Mucosa of descending colon (tissue), 3 donors: ENCODE measurements at regions not wholly inside any gene's neighbourhood (a gene's known extent, or its start where the extent isn't known, plus 50 kb on each side); places are given as distances from the start of the nearest gene placed in this dataset.
"Not testable (repeated sequence)": the region's sequence is repeated elsewhere in the genome, so short reads cannot be mapped to it uniquely, and the experiment has no call there.

Source experiments
- ATAC-seq: fragments of 200-7000 bp; cut with Tn5 transposase; one replicate; pipeline ENCODE4 v1.9.1; 2020; ENCODE audit warnings: mild to moderate bottlenecking, moderate library complexity
- DNase-seq, 3 donors: peaks; one replicate each; pipeline ENCODE4 v3.0.0-alpha.2; 2020
- H3K36me3 ChIP-seq: fragments of 200-600 bp; one replicate; pipeline ENCODE4 v1.8.0; 2021; ENCODE audit warnings: low read depth, mild to moderate bottlenecking
- H3K4me1 ChIP-seq: fragments of 200-600 bp; one replicate; pipeline ENCODE4 v1.8.0; 2021; ENCODE audit warnings: low read depth, mild to moderate bottlenecking
- H3K4me3 ChIP-seq: fragments of 200-600 bp; one replicate; pipeline ENCODE4 v1.8.0; 2021; ENCODE audit warnings: mild to moderate bottlenecking
- H3K9me3 ChIP-seq: fragments of 200-600 bp; one replicate; pipeline ENCODE4 v1.8.0; 2021; ENCODE audit warnings: mild to moderate bottlenecking
- CTCF ChIP-seq: fragments of 200-600 bp; IDR thresholded peaks from one replicate; pipeline ENCODE4 v1.8.0; 2022; ENCODE audit warnings: antibody characterized with exemption, mild to moderate bottlenecking
- intact Hi-C, 2 donors: fragments of 100-400 bp; cut with DNase I in 1 of 2; cut with micrococcal nuclease in 1 of 2; formaldehyde crosslinking; loops; one replicate each; pipeline versions ENCODE4 v1.11.0 to v1.11.1; 2022; cut with DNase I, micrococcal nuclease
- donor health status: DM: no; HTN: no; CAD: no; lungs with moderate emphysema.
- donor health status: DM: no; HTN: no; CAD: no.
- donor health status: DM: no; HTN: yes; CAD: no.

GRCh38 chr11:97912629-97913028 lies 1108.1 kb upstream of the CNTN5 start:
- no peak for ATAC-seq
- no peak overlapping the region for H3K4me3 ChIP-seq
- H3K4me1 ChIP-seq: no peaks in the 10 kb centered on the region
- no peaks in the 10 kb centered on the region for H3K36me3 ChIP-seq
- H3K9me3 ChIP-seq: peaks cover 22% of the 10 kb centered on the region
- no peak for TF ChIP-seq CTCF
- intact Hi-C loops: no loop called here
- no peak for DNase-seq

GRCh38 chr11:97922933-97923332 lies 1097.8 kb upstream of the CNTN5 start:
- H3K4me3 ChIP-seq, ATAC-seq, DNase-seq, intact Hi-C loops, H3K36me3 ChIP-seq, H3K4me1 ChIP-seq: not testable (repeated sequence)
- peaks cover 25% of the 10 kb centered on the region for H3K9me3 ChIP-seq

GRCh38 chr11:97934572-97935208 lies 1086.1 kb upstream of the CNTN5 start:
- no peak for ATAC-seq

GRCh38 chr11:97937501-97937900 lies 1083.2 kb upstream of the CNTN5 start:
- no peak for ATAC-seq
- Histone ChIP-seq H3K36me3 (no peaks in the 10 kb centered on the region), H3K4me3 (no peak overlapping the region), H3K4me1 (no peaks in the 10 kb centered on the region), H3K9me3 (peaks cover 27% of the 10 kb centered on the region)
- DNase-seq: no peak
- no peak for TF ChIP-seq CTCF
- intact Hi-C loops: no loop called here

More at GRCh38 chr11:97934572-97935208, 1086.1 kb upstream of the CNTN5 start:
- no peak overlapping the region for H3K4me3 ChIP-seq
- no peaks in the 10 kb centered on the region for H3K4me1 ChIP-seq
- no peak for DNase-seq
- H3K9me3 ChIP-seq: peaks cover 28% of the 10 kb centered on the region
- no peaks in the 10 kb centered on the region for H3K36me3 ChIP-seq
- intact Hi-C loops: no loop called here
- no peak for TF ChIP-seq CTCF

GRCh38 chr11:97938789-97939188 lies 1082.0 kb upstream of the CNTN5 start:
- TF ChIP-seq CTCF: no peak
- intact Hi-C loops: no loop called here
- no peak for DNase-seq
- ATAC-seq: no peak
- Histone ChIP-seq H3K4me1 (no peaks in the 10 kb centered on the region), H3K9me3 (peaks cover 28% of the 10 kb centered on the region), H3K36me3 (no peaks in the 10 kb centered on the region), H3K4me3 (no peak overlapping the region)

- intact Hi-C loops: no loop called here
- ATAC-seq: no peak
- Histone ChIP-seq H3K4me3 (no peak overlapping the region), H3K9me3 (peaks cover 36% of the 10 kb centered on the region), H3K36me3 (no peaks in the 10 kb centered on the region), H3K4me1 (no peaks in the 10 kb centered on the region)
- no peak for TF ChIP-seq CTCF
- no peak for DNase-seq
These were observed 1077.3 kb upstream of the CNTN5 start for GRCh38 chr11:97943493-97943892.
